NCI-H226 (cell line): ENCODE measurements at regions not wholly inside any gene's neighbourhood (a gene's known extent, or its start where the extent isn't known, plus 50 kb on each side); places are given as distances from the start of the nearest gene placed in this dataset.
"Not testable (repeated sequence)": the region's sequence is repeated elsewhere in the genome, so short reads cannot be mapped to it uniquely, and the experiment has no call there.

ENCODE experiments used
- DNase-seq: peaks from one replicate; pipeline ENCODE4 v3.0.0-alpha.2; 2015

DNA sequence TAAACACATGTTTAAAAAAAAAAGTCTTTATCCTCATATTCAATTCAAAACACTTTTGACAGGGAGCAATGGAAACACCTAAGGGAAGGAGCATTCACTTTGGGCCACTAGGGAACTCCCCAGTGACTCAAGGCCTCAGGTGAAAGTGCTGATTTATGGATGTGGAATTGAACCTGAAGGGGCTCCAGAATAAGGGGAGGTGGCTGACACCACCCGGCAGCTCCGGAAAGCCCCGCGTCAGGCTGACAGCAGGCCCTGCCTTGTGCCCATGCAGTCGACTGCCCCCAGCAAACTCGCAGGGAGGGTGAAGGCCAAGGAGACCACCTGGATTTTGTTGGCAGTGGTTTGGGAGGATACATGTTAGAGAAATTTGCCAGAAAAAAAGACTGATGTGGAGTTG, 275.3 kb upstream of the NCKAP5 start:
- DNase-seq = no peak

DNA sequence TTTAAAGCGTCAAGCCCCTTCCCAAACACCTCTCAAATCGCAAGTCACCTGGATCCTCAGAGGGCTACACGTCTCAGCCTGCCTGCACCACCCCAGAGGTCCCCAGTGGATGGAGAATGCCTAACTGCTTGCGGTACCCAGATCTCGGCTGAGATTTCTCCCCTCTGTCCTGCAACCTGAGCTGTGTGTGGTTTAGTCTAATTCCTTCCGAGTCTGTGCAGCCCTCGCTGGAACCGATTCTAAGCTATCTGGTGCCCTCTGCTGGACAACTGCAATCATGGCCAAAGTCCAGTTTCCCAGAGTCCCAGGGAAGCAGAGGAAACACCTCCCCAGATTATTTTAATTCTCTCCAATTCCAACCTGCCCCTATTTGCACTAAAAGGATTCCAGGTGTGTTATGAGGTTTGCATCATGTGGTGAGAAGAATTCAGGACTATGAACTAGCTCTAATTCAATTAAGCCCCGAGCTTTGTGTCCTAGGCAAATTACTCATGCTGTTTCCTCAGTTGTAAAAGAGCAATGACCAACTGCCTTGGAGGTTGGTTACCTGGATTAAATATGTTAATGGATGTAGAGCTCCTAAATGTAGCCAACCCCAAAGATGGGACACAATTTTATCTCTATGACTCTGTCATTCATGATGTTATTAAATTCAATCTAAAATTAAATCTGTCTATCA, 276.1 kb upstream of the NCKAP5 start:
- DNase-seq = peak; percentile 68

DNA sequence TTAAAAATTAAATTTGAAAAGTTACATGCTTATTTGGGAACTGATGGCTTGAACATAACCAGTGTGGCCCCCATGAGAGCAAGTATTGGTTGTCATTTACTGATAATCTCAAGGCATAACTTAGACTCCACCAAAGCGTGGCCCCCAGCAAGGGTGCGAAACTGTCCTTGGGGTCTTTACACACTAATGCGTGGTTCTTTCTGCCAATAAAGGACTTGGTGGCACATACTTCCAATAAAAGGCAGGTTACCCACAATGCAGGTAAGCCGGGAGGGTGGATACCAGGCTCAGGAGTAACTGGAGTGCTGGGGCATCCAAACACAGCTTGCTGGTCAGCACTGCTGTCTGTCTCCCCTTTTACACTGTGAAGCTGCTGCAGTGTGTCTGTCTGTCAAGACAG, 278.2 kb upstream of the NCKAP5 start:
- no peak for DNase-seq

DNA sequence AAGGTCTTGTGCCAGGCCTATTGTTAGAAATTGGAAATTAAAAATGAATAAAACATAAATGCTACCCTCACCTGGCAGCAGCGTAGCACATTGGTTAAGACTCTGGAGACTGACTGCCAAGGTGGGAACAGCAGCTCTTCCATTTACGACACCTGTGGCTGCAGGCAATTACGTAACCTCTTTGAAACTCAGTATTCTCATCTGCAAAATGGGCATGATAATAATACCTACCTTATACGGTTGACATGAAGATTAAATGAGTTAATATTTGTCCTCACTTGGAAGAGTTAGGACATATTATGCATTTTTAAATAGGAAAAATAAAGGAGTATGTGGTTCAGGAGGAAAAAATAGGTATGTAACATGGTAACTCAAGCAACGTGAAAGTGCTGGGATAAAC, 279.3 kb upstream of the NCKAP5 start:
- DNase-seq = no peak

DNA sequence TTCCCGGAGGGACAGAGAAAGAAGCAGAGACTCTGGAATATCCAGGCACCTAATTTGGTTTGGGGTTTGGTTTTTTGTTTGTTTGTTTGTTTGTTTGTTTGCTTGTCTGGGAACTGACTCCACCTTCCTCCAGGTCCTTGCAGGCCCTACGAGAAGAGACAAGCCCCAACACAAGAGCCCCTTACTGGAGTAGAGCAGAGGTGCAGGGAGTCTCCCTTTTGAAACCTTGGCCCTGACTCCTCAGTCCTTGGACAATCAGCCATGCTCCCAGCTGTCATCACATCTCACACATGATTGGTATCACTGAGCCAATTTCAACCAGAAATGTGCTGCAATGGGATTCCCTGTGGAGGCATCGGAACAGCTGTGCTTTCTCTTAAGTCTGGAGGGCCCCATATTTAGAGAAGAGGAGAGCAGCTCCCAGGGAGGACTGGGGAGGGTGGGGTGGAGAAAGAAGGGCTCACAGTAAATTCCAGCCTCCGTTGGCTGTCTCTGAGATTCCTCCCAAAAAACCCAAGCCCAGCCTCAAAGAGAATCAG, 279.9 kb upstream of the NCKAP5 start:
- no peak for DNase-seq

DNA sequence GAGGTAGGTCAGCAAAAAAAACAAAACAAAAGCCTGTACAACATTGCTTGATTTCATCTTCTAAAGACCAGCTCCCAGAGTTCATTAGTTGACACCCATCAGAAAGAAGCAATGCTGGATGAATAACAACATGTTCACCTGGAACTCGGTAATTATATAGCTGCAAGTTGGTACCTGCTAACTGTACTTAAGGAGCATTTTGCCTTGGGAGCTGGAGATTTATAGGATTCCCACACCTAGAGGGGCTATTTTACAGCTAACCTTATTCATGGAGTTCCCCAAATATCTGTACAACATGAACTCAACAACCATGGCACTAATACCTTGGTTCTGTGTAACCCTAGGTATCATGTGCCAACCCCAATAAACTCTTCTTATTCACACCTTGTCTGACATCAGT, 281.1 kb upstream of the NCKAP5 start:
- DNase-seq = no peak

DNA sequence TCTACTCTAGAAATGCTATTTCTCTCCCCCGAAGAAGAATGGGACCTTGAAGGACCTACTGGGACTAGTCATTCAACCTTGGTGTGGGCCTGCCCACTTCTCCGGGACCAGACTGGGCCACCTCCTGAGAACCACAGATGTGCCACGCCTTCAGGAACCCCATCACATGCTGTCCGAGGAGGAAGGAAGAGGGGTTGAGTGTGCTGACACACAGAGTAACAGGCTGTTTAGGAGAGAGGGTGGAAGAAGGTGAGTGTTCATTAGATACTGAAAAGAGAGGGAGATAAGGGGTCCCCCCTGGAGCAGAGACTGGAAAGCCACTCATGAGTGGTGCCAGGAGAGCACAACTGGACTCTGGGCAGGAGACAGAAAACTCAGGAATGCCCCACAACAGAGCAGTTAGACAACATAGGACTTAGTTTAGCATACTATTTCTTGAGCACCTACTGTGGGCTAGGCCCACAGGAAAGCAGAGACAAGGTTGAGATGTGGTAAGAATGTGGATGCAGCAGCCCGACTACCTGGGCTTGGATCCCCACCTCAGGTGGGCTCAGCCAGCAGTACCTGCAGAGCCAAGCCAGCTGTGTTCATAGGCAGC, 286.4 kb upstream of the NCKAP5 start:
- DNase-seq = no peak

DNA sequence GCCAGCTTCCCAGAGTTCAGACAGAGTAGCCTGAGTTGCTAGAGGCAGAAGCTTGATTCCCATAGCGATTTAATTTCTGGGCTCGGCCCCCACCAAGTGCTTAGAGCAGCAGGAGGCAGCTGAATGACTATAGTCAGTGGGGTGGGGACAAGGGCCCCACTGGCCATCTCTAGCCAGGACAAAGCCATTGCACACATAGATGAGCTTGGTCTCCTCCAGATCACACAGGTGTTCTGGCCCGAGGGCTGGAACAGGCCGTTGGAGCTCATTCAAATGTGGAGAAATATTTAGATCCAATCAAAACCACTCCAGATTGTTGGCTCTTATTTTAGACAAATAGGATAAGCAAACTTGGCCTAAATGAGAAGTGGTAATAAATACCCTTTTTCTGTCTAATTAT, 287.3 kb upstream of the NCKAP5 start:
- DNase-seq = no peak

DNA sequence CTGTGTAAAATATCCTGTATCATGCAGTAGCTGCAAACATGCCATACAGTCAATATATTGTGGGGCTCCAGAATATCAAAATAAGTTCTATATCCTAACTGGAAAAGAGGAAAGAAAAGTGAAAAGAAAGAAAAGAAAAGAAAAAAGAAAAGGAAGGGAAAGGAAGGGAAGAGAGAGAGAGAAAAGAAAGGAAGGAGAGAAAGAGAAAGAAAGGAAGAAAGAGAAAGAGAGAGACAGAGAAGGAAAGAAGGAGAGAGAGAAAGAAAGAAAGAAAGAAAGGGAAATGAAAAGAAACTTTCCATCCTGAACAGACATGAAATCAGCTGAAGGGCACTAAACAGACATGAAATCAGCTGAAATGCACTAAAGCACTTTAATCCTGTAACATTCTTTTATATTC, 288.4 kb upstream of the NCKAP5 start:
- no peak for DNase-seq

DNA sequence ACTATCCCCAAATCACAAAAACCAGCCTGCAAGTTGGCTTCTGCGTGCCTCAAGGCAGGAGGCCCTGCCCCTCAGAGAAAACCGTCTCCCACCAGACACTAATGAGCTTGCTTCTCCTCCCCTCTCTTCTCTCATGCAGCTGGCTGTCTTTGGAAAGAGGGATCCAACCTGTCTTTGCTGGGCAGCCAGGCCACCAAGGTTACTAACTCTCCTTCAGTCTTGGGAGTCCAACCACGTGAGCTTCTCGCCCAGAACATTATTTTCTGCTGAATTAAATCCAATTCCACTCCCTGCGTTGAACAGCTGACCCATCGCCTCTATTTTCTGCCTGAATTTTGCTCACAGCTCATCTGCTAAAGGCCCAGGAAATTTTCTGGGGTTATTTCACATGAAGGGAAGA, 291.3 kb upstream of the NCKAP5 start:
- no peak for DNase-seq

DNA sequence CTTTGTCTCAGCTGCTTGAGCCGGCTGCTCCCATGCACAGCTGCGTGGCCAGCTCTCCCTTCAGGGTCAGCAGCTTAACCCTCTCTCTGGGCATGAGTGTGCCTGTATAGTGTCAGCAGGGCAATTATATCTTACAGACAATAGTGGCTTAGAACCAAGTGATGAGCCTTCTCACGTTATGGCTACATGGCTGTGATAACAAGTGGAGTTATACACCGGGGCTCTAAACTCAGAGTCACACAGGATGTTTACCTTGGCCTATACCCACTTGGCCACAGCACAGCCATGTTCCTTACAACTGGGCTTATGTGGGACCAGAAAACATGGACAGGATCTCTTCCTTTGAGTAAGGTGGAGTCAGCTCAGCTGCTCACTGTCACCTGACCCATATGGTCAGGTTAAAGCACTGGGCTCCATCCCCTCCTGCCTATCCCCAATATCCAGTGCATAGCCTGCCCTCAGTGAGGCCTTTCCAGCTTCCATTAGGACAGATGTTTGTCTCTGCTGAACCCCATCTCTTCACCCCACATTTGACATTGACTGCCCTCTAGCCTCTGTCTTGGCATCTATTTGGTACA, 294.2 kb upstream of the NCKAP5 start:
- DNase-seq = no peak

DNA sequence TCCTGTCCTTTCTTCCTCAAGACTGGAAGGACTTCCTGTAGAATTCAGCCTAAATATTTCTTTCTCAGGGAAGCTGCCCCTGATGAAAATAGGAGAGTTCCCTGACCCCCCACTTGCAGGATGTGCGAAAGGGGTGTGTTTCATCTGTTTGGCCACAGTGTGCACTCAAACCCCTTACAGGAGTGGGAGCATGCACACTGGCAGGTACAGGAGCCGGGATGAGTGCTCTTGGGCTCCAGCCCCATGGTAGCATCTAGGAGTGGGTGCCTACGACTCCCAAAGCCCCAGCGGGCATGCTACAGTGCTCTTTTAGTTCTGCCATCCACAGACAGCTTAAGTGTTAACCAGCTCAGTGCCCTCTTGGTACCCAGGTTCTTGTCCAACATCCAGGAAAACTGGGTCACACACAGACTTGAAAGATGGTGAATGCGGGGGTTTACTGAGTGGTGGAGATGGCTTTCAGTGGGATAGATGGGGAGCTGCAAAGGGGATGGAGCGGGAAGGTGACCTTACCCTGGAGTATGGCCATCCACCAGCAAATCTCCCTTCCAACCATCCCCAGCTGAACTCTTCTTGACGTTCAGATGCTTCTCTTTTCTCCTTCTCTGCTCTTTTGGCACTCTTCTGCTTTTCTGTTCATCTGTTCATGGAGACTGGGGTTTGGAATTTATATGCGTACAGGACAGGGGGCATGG, 295.0 kb upstream of the NCKAP5 start:
- no peak for DNase-seq

DNA sequence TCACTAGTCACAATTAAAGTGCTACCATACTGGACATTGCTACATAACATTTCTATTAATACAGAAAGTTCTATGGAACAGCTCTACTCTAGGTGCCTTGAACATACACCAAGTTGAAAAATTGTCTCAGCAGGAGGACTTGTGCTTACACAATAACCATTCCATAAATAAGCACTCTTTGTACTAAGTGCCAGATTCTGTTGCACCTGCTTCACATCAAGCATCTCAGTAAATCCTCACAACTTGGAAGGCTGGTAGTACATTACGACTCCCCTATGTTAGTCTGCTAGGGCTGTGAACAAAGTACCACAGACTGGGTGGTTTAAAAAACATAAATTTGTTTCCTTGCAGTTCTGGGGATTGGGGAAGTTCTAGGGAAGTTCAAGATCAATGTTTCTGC, 296.9 kb upstream of the NCKAP5 start:
- DNase-seq = no peak

DNA sequence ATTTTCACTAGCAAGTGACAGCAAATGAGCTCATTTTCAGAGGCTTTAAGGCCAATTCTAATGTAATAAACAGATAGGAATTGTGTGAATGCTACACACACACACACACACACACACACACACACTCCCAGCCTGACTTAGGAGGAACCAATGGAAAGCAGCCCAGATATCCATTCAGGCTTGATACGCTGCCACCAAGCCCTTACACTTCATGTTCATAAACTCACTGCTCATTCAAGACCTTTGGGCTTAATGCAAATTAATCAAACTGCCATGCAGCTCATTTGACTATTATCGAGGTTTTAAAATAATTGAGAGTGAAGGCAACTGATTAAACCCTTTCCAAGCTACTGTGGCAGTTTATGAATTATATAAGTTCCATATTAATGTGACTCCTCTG, 298.9 kb upstream of the NCKAP5 start:
- DNase-seq = no peak

DNA sequence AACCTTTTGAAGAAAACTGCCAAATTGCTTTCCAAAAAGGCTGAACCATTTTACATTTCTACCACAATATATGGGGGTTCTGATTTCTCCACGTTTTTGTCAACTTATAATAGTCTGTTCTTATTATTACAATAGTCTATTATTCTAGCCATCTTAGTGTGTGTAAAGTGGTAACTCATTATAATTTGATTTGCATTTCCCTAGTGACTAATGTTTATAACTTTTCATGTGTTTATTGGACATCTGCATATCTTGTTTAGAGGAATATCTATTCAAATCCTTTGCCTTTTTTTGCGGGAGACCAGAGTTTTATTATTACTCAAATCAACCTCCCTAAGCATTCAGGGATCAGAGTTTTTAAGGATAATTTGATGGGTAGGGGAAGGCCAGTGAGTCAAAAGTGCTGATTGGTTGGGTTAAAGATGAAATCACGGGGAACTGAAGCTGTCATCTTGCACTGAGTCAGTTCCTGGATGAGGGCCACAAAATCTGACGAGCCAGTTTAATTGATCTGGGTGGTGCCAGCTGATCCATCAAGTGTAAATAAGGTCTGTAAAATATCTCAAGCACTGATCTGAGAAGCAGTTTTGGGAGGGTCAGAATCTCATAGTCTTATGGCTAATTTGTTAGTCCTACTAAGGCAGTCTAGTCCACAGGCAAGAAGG, 303.4 kb upstream of the NCKAP5 start:
- no peak for DNase-seq

DNA sequence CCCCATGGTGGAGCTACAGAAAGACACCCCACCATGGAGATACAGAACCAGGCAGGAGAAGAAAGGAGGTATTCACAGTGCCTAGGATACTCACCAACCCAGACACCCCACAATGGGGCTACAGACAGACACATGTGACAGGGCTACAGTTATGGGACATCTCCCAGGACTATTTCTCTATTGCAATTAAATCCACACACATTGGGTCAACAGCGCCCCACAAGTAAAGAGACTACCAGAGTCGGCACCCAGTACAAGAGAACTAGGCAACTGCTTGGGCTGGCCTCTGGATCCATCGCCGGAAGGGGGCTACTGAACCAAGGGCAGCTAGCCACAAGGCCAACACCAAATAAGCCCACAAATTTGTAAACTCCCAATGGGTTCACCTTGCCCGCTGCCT, 310.1 kb upstream of the NCKAP5 start:
- DNase-seq = no peak

DNA sequence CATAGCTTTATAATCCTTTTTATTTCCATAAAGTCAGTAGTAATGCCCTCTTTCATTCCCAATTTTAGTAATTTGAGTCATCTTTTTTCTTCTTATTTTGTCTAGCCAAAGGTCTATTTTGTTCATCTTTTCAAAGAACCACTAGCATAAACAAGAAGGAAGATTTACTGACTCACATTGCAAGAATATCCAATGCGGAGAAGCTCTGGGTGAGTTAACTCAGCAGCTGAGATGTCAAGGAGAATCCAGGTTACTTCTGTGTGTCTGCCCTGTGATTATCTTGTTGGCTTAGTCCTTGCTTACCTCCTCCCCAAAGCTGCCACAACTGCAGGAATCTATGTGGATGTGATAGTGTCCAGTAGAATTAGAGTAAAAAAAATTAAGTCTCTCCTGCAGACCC, 311.4 kb upstream of the NCKAP5 start:
- no peak for DNase-seq

DNA sequence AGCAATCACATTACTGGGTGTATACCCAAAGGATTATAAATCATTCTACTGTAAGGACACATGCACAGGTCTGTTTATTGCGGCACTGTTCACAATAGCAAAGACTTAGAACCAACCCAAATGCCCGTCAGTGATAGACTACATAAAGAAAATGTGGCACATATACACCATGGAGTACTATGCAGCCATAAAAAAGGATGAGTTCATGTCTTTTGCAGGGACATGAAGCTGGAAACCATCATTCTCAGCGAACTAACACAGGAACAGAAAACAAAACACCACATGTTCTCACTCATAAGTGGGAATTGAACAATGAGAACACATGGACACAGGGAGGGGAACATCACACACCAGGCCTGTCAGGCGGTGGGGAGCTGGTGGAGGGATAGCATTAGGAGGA, 313.9 kb upstream of the NCKAP5 start:
- DNase-seq = not testable (repeated sequence)

DNA sequence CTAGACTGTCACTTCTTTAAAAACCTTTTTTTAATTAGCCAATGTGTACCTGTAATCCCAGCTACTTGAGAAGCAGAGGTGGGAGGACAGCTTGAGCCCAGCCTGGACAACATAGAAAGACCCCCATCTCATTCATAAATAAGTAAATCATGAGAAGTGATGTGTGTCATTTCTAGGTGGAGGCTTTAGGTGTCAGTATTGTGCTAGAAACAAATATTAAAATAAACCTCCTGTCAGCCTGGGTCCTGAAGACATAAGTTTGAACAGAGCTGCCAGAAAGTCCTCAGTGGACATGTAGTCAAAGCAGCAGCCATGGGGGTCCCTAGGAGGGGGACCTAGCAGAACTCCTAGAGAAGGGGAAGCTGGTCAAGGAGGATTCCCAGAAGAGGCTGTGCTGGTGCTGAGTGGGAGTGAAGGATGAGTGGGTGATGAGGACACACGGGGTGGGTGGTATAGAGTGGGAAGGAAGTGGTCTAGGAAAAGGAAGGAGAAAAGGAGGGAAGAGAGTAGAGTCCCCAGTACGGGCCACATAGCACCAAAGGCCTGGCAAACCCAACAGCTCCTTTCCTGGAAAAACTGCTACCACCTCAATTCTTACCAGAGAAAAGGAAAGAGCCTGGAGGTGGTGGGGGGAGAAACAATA, 316.6 kb upstream of the NCKAP5 start:
- no peak for DNase-seq

DNA sequence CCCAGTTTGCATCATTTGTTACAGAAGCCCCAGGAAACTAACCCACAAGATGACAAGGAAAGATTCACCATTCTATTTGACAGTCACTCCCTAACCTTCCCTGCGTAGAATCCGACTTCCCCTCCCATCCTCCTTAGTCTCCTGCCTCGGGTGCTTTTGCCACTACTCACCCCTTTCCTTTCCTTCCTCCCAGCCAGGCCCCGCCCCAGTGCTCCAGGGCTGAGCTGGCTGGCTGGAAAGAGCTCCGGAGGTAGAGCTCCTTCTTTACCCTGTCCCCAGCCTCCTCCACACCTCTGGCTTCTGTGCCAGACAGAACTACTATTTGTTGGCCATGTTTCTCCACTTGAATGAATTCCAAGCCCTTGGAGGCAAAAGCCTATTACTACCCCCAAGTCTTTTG, 317.6 kb upstream of the NCKAP5 start:
- DNase-seq = peak; percentile 75

DNA sequence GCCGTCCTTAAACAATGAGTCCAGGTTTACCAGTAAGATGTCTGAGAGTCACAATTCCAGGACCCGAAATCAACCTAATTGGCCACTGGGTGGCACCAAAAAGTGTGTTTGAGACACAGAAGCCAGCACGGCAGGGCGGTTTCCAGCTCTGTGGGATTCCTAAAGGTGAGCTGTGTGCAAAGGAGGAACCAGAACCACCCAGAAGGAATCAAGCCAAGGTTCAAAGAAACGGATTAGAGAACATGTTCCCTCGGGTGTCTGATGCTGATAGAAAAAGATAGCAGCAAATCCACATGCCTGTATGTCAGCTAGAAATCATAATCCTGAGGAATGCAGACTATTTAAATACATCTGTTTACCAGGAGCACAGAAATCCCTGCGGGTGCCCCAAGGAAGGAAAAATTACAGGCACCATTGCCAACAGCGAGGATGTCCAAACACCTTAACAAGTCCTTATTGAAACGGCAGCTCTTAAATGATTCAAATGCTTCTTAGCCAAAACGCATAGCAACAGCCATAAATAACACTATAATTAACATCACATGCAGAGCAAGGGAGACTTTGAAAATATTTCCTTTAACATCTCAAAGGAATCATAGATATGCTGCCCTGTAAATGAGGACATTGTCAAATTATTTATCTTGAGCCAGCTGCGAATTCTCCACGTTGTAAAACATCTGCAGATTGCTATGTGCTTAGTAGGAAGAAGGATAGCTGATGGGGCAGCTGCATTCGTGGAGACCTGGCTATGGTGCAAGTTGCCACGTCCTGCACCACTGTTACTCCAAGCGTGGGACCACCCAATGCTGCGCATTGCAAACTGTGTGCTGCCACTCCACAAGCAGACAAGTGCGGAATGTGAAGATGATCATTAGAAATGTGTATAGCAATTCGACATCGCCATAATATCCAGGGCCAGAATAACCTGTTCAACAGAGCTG, 318.7 kb upstream of the NCKAP5 start:
- DNase-seq = peak; percentile 60

DNA sequence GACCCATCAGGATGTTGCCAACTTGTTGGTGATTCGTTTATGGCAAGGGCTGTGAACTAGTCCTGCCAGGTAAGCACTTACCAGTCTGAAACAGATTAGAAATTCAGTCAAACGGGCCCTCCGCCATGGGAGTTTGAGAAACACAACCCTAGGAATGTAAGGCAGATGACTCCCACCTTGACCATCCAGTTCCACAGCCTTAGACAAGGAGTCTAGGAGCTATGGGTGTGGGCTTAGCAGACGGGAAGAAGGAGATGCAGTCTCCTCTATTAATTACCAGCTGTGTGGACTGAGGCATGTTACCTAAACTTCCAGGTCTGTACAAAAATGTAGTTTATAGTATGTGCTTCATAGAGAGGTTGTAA, 319.4 kb upstream of the NCKAP5 start:
- DNase-seq = no peak
